ENCODE measurements at regions not wholly inside any gene's neighbourhood (a gene's known extent, or its start where the extent isn't known, plus 50 kb on each side); places are given as distances from the start of the nearest gene placed in this dataset.

DNA sequence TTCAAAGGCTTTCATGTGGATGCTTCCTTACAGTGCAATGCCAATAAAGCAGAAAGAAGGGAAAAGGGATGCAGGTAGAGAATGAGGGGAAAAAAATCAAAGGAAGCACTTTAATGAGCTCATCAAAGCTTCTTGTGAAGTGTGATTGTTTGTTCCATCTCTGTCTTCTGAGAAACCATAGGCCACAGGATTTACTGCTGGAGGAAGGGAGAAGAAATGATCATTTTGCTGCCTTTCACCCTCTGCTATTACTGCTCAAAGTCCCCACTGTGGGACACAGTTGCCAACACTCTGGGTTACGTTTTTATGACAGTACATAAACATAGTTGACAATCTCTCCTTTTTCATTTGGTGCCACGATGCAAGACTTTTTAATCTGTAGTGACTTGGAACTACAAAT, 558.0 kb upstream of the TECRL start:
- H3K4me3 ChIP-seq, result no peak overlapping the region
- DNase-seq (no peak), ATAC-seq (no peak)
- no peaks in the 10 kb centered on the region for H3K36me3 ChIP-seq
- H3K9me3 ChIP-seq, result no peaks in the 10 kb centered on the region
- no peak overlapping the region for H3K27ac ChIP-seq
- TF ChIP-seq, protein P1, sequence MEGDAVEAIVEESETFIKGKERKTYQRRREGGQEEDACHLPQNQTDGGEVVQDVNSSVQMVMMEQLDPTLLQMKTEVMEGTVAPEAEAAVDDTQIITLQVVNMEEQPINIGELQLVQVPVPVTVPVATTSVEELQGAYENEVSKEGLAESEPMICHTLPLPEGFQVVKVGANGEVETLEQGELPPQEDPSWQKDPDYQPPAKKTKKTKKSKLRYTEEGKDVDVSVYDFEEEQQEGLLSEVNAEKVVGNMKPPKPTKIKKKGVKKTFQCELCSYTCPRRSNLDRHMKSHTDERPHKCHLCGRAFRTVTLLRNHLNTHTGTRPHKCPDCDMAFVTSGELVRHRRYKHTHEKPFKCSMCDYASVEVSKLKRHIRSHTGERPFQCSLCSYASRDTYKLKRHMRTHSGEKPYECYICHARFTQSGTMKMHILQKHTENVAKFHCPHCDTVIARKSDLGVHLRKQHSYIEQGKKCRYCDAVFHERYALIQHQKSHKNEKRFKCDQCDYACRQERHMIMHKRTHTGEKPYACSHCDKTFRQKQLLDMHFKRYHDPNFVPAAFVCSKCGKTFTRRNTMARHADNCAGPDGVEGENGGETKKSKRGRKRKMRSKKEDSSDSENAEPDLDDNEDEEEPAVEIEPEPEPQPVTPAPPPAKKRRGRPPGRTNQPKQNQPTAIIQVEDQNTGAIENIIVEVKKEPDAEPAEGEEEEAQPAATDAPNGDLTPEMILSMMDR (IDR thresholded peaks at IDR 0.05), result no peak
- H3K27me3 ChIP-seq, result no peaks in the 10 kb centered on the region
- no peaks in the 10 kb centered on the region for H3K4me1 ChIP-seq
- intact Hi-C loops (cut with DNase I), result no loop called here

DNA sequence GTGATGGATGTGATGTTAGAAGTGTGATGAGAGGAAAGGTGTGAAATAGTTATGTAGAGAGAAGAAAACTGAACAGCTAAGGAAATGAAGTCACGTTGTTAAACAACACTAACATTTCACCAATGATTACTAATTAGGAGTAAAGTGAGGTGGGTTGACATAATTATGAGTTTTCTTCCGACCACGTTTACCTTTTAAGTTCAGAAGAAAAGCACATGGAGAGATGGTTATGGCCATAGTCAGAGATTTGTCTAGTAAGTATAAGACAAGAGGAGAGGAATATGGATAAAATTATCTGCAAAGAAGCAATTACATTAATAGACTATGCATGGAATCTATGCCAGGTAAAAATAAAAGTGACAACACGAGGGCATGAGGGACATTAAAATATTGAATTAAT, 551.3 kb upstream of the TECRL start:
- Histone ChIP-seq H3K27me3 (no peaks in the 10 kb centered on the region), H3K9me3 (no peaks in the 10 kb centered on the region), H3K27ac (no peak overlapping the region), H3K36me3 (no peaks in the 10 kb centered on the region), H3K4me3 (no peak overlapping the region), H3K4me1 (no peaks in the 10 kb centered on the region)
- DNase-seq, result no peak
- TF ChIP-seq, protein P1 (IDR thresholded peaks at IDR 0.05), result no peak
- intact Hi-C loops (cut with DNase I), result no loop called here
- ATAC-seq, result no peak

- TF ChIP-seq, protein P1 (IDR thresholded peaks at IDR 0.05), result no peak
- no peak overlapping the region for H3K4me3 ChIP-seq
- H3K4me1 ChIP-seq, result no peaks in the 10 kb centered on the region
- H3K9me3 ChIP-seq, result no peaks in the 10 kb centered on the region
- ATAC-seq (no peak), DNase-seq (no peak)
- no peaks in the 10 kb centered on the region for H3K36me3 ChIP-seq
- H3K27ac ChIP-seq, result no peak overlapping the region
- no peaks in the 10 kb centered on the region for H3K27me3 ChIP-seq
- intact Hi-C loops (cut with DNase I), result no loop called here
Measured at GRCh38 chr4:64940698-64941097, 531.4 kb upstream of the TECRL start.

GRCh38 chr4:64935469-64936001, 526.3 kb upstream of the TECRL start:
- TF ChIP-seq, protein P1 (IDR thresholded peaks at IDR 0.05), result no peak
- DNase-seq, result no peak
- Histone ChIP-seq H3K27ac (no peak overlapping the region), H3K9me3 (no peaks in the 10 kb centered on the region), H3K4me3 (no peak overlapping the region), H3K4me1 (no peaks in the 10 kb centered on the region), H3K27me3 (no peaks in the 10 kb centered on the region), H3K36me3 (no peaks in the 10 kb centered on the region)
- ATAC-seq, result no peak
- intact Hi-C loops (cut with DNase I), result no loop called here

DNA sequence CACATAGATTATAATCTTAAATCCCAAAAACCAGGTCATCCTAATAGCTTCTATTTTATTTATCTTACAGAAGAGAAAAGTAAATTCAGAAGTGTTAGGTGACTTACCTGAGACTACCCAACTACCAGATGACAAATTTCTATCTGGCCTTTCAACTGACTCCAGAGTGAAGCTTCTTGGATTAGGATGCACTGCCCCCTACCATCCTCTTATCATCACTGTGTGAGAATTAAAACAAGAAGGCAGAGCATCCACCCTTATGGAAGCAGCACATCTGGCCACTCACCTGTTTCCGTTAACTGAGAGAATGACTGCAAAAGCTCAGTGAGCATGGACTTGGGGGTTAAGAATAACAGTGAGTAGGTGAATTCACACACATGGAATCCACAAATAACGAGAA, 502.6 kb upstream of the TECRL start:
- Histone ChIP-seq H3K9me3 (no peaks in the 10 kb centered on the region), H3K27me3 (no peaks in the 10 kb centered on the region), H3K4me1 (no peaks in the 10 kb centered on the region), H3K36me3 (no peaks in the 10 kb centered on the region), H3K4me3 (no peak overlapping the region), H3K27ac (no peak overlapping the region)
- DNase-seq, result no peak
- intact Hi-C loops (cut with DNase I), result no loop called here
- TF ChIP-seq, protein P1 (IDR thresholded peaks at IDR 0.05), result no peak
- ATAC-seq, result no peak

DNA sequence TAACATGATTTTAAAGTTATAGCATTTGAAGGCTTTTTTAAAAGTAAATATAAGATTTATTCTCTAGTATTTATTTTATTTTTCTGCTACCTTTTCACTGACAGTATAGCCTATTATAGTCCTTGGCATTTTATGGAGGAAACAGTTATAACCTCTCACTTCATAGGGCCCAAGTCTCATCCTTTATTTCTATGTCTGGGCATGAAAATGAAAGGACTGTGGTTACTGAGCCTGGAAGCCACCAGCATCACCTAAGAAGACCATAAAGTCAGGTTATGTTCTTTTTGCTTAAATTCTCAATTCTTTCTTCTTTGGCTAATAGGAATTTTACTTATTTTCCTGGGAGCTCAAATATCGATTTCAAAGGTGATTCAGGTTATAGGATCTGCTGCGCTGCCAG, 494.7 kb upstream of the TECRL start:
- intact Hi-C loops (cut with DNase I), result no loop called here
- no peaks in the 10 kb centered on the region for H3K9me3 ChIP-seq
- no peaks in the 10 kb centered on the region for H3K27me3 ChIP-seq
- DNase-seq (no peak), ATAC-seq (no peak)
- H3K27ac ChIP-seq, result no peak overlapping the region
- no peak overlapping the region for H3K4me3 ChIP-seq
- H3K36me3 ChIP-seq, result no peaks in the 10 kb centered on the region
- TF ChIP-seq, protein P1 (IDR thresholded peaks at IDR 0.05), result no peak
- H3K4me1 ChIP-seq, result no peaks in the 10 kb centered on the region

Measured in upper lobe of right lung (tissue), 1 donor.